ENCODE measurements at regions not wholly inside any gene's neighbourhood (a gene's known extent, or its start where the extent isn't known, plus 50 kb on each side); places are given as distances from the start of the nearest gene placed in this dataset.

DNA sequence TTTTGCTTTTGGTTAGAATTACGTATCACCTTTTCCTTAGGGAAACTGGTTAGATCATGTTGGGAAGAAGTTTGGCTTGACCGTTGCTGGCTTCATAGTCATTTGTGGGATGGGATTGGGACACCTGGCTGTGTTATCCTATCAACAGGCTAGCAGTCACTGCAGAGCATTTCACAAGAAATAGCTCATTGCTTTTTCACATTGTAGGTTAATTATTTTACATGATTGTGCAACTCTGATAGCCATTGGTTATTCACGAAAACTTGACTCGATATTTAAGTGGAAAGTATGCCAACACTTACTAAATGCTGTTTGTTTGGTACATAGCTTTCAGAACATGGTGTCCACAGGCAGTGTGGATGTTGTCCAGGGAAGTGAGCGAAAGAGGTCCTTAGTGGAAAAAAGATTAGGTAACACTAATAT lies 89.4 kb downstream of the NKX2-1 start:
- TF ChIP-seq CTCF (conservative IDR thresholded peaks at IDR 0.05 in 1 of 2, IDR thresholded peaks at IDR 0.05 in 1 of 2; ENCODE audit: low read depth in 1 of 2, low read length in 2 of 2) (no peak), EZH2 (IDR thresholded peaks at IDR 0.05; ENCODE audit: low read length, missing control alignments) (no peak)
